NCI-H1436 (cell line): ENCODE measurements at regions not wholly inside any gene's neighbourhood (a gene's known extent, or its start where the extent isn't known, plus 50 kb on each side); places are given as distances from the start of the nearest gene placed in this dataset.
A peak's percentile ranks its signal among the peaks of the same experiment; 100 is the strongest.

Experiments
- DNase-seq: peaks from one replicate; lab custom pipeline; 2025; lab: John Stamatoyannopoulos, UW

DNA sequence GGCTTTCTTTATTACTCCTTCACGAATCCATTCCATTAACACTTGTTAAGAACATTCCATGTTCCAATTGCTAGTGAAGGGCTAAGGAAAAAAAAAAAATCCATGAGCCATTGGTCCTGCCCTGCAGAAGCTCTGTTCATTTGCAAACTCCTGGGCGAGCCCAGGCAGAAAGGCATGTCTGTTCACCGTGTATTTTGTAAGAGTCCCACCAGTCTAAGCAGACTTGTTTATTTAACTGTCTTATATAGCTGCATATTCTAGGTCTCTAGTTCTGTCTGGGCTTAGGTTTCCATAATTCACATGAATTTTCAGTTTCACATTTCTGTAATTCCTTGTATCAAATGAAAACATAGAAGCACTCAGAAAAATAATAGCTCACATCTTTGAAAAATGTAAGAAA lies 97.4 kb upstream of the POU2AF2 start:
- DNase-seq, result no peak

DNA sequence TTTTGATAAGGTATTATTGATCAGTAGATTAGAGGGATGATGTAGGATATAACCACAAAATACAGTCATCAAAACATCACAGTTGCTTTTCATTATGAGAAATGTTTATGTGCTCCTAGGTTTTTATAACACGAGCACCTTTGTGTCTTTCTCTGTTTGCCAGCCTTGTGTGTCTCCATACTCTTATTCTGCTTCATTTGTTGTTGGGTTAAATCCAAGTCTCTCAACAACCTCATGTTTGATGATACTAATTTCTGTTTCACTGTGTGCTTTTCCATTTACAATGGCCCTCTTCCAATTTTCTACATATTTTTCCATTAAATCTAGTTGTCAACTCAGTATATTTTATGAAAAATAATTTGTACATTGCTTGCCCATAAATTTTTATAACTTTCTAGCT lies 107.7 kb upstream of the POU2AF2 start:
- DNase-seq, result no peak

DNA sequence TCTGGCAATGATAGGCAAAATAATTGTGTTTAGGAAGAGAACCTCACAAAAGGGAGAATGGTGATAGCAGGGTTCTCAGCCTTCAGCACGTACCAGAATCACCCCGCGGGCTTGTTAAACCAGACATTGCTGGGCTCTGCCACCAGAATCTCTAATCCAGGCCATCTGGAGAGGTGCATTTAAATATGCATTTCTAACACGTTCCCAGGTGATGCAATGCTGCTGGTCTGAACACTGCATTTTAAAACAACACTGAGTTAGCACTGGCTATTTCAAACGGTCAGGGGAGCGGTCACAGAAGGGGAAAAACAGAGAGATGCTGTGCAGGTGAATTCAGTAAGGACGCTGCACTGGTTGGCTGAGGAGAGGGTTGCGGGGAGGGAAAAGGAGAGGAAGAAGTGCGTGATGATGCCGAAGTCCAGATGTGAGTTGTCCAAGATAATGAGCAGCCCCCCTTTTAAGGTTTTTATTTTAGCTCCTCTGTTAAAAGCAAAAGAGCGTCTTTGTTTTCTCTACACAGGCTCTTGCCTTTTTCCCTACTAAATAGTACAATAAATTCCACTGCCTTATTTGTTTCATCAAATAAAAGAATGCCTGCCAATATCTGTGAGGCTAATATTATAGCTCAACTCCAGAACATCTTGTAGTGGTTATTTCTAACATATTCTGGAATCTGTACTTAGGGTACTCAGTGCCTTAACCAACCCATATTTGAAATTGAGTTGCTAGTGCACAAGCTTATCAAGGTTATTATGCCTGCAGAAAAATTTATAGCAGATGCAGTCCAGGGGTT lies 109.6 kb upstream of the POU2AF2 start:
- no peak for DNase-seq

DNA sequence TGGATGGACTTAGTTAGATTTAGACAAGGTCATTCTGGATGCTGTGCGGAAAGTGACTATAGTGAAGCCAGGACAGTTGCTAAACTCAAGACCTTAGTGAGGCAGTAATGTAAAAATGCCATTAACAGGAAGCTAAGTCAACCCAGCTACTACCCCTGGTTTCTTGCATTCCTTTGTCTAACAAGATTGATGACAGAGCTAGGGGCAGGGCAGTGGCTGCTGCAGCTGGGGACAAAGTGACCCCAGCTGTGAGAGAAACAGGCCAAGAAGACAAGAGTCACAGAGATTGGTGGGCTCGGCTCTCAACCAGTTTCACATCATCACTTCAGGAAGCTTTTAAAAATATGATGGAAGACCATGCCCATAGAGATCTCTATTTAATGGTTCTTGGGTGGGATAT lies 110.4 kb upstream of the POU2AF2 start:
- DNase-seq, result no peak

DNA sequence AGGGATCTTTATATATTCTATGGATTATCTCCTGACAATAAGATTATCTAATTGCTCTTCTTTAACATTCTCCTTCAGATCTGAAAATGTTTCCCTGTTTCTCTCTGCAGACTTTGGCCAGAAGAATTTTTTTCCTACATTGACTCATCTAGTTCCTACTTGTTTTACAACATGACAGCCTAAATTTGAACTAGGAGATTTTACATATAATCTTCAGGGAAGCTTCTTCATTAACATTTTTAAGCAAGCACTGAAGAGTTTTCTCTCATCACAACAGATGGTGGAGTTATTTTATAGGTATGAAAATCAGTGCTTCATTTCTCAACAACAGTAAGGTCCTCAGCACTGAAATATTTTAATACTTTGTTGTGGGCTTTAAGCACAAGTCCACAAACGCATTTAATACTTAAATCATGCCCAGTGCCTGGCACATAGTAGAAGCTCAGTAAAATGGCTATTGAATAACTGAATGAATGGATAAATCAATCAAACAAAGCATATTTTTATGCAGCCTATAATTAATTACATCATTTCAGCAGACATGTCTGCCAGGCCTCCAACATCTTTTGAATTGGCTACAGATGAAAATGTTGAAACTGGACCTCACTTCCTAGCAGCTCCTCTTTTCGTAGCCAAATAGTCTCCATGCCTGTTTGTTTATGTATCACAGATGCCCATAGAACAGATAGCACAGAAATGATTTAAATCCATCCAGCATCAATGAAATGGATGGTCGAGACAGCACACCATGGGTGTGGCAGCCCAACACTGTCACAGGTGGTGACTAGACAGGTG lies 117.3 kb upstream of the POU2AF2 start:
- no peak for DNase-seq

DNA sequence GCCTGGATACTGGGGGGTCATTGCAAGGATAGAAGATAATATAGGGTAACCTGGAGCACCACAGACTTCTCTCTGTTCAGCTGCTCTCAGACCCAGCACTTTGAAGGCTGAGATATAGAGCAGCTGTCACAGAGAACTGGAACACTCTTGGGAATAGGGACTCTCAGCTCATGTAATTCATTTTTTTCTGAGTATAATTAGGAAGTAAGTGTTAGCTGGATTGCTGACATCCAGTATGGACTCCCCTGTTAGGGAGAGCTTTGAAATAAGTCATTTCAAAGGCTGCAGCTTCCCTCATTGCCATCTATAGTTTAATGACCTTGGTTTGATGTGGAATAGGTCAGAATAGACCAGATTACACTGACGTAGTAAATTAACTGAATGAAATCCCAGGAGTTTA lies 120.8 kb upstream of the POU2AF2 start:
- DNase-seq, result peak; percentile 14

DNA sequence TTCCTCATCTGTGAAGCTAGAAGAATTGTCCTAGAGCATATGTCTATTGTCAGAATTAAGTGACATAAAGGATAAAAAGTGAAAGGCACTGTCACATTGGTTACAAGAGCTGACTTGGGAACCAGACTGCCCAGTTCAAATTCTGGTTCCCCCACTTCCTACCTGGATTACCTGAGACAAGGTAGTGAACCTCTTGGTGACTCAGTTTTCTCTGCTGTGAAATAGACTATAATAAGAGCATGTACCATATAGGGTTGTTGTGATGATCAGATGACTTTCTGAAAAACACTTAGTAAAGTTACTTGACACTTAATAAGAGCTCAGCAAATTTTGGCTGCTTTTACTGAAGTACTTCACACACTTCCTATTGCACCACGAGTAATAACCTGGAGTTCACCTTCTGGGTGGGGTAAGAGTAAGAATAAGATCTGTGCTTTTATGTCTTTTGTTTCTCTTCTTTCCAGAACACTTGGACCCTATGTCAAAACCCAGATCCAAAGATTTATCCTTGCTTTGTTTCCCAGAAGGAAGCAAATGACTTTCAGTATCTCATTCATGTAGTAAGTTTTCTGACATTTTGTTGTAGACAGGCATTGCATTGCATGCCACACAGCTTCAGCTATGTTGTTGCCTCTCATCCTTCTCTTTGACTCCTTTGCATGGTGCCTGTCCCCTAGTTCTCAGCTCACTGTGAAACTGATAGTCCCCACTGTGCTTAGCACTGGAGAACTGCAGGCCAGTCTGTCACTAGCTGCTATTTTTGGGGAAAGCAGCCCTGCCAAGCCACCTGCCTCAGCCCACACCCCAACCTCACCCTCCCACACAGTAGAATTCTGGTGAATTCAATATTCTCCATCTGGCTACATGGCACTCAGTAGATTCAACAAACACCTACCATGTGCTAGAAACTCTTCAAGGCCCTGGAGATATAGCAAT lies 121.8 kb upstream of the POU2AF2 start:
- no peak for DNase-seq

DNA sequence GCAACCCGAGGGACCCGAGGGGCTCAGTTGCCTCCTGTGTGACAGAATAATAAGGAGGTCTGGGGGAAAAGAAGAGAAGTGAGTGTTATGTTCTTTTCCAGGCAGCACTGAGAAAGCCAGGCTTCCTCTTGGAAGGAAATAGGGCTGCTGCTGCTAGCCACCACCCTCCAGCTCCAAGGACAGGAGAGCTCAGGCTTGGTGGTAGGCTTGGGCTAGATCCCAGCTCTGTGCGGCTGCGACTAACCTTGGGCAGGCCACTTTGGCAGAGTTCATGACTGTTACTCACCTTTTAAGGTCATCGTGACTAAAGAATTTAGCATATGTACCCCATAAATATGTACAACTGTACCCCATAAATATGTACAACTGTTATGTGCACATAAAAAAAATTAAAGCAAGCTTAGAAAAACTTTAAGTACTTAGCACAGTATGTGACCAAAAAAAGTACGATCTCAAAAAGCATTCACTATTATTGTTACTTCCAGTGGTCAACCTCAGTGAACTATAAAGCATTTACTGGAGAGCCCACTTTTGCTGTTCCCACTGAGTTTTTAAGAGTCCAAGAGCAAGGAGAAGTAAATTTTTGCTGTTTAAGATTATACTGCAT lies 124.7 kb upstream of the POU2AF2 start:
- no peak for DNase-seq

DNA sequence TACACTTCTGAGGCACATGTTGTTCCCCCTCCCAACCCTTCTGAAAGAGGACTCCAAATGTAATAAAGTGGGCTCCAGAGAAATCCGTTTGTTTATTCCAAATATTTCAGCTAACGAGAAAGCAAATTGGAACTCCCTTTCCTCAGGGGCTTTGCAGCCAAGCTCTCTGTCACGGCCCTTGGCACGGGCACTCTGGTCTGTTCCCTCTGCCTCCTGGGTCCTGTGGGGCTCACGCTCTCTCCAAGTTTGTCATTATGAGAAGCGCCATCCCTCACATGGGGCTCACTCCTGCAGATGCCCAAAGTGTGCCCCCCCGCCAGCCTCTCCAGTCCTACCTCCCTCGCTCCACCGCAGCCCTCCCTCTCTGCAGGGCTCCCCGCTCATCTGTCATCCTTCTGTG lies 125.4 kb upstream of the POU2AF2 start:
- DNase-seq, result no peak

DNA sequence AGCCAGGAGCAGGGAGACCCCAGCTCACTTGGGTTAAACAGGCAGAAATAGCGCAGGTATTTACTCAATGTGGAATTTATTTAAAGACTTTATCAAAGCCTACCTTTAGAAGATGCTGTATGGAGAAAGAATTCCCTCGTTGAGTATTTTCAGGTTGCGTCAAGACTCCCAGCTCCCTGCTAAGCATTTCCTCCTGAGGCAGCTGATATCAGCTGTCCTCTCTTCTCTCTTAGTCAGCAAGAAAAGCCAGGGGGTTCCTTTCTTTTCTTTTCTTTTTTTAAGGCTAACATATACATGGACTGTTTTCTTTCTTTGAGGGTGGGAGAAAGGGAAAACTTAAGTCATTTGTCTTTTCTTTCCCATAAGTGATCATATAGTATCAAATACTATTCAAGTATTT lies 125.8 kb upstream of the POU2AF2 start:
- DNase-seq, result no peak

DNA sequence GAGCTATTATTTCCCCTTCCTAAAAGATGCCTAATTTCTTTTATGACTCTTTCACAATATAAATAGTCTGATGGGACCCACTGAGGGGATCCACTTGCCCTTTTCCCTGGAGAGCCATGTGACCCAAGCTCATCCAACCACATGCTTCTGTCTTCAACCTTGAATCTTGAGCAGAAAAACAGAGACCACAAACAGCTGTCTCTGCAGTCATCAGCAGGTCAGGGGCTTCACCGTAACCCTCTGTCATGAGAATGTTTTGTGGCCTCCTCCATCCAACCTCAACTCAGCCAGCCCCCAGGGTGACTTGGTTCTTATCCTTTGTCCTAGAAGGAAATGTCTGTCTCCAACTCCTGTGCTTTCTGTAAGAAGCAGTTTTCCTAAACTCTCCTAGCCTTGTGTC lies 129.6 kb upstream of the POU2AF2 start:
- DNase-seq, result no peak

DNA sequence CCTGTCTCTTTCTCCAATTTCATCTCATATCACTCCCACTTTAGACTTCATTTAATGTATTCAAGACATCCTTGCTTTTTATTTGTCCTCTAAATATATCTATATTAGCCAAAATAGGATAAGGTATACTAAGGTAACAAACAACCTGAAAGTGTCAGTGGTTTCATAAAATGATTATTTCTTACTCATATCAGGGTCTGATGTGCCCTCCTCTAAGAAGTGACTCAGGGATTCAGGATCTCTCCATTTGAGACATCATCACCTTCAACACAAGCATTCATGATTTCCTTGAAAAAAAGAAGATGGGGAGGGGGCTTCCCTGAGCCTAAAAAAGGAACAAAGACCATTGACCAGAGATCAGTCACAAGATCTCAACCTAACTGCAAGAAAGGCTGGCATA lies 131.4 kb upstream of the POU2AF2 start:
- no peak for DNase-seq

DNA sequence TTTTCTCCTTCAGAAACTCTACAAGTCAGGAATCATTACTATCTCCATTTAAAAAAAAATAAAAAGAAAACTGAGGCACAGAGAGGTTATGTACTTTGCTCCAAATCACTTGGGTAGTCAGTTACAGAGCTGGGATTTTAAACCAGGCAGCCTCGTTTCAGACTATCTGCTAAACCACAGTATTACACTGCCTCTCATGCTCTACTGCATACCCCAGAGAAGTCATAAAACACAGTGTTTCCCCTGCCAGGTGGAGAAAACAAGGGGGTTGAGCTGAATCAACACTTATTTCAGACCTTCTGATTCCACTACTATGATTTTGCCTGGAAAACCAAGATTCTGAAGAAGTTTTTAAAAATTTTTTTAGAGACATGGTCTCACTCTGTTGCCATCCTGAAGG lies 132.9 kb upstream of the POU2AF2 start:
- no peak for DNase-seq

DNA sequence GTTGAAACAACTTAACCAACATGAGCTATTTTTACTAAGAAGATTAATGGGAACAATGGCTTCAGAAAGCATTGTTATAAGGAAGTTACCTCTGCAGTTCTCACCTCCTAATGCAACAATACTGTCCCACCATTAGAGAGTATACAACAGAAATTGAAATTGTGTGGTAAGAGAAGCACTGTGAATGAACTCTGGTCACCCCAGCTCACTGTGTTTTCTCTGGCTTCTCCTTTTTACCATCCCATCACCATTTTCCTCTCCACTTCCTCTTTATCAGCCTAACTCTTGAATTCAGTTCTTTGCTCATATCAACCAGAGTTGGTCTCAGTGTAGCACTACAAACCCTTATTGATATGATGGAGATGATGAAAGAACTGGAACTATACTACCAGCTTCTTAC lies 138.0 kb upstream of the POU2AF2 start:
- DNase-seq, result no peak

DNA sequence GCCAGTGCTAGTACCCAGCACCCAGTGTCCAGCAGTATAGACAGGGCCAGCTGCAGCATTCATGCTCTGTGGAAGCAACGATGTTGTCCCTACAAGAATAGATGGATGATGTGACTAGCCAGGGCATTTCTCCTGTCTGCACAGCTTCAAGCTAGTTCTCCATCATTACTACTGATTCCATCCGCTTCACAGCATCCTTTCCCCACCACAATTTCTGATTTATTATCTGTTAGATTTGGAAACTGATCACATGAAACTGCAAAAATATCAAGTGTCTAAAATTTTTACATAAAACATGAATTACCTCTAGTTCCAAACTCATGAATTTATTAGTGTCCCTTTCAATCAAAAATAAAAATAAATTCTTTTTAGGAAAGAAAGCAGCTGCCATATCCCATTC lies 138.9 kb upstream of the POU2AF2 start:
- no peak for DNase-seq

DNA sequence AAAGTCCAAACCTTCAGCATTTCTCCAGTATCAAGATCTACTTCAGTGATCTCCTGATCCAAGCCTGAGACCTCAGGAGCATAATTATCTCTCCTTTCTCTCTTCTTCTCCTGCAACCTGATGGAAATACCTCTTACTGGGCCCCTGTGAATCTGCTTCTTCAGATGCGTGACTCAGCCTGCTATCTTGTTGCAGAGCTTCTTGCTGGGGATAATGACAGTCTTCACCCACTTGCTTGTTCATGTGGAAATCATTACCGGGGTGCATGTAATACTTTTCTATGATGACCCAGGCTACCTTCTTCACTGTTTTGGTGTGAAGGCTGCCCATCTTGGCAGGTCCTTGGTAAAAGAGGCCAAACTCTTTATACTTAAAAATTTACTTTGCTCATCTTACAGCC lies 140.0 kb upstream of the POU2AF2 start:
- no peak for DNase-seq

DNA sequence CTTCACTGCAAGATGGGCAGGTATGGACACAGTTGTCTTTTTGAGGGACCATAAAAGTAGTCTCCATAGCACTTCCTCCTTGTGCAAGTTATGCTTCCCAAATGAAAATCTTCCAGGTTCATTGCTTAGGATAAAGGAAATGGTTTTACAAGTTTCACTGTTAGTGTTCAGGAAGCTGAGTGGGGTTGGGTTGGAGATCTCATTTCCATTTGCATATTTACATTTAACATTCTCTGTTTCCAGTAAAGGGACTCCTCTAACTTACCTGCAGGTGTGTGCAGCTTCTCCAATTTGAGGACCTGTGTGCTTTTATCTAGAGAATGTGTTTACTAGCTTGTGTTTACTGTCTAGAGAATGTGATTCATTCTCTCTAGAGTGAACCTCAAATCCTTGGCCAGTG lies 141.3 kb upstream of the POU2AF2 start:
- no peak for DNase-seq

DNA sequence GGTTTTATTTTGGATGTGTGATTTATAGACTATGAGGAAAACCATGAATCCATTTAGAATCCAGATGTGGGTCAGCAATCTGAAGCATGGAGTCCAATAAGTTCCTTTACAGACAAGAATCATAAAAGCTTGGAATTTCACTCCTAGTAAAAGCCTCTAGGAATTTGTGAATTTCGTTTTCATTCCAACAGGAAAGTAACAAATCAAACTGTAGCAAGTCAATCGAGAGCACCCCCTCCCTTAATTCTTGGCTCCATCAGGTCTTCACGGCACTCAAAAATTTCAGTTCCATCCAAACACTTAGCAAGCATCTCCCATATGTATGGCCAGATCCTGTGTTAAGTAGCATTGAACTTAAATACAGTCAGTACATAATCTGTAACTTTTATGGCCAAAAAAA lies 143.6 kb upstream of the POU2AF2 start:
- no peak for DNase-seq

DNA sequence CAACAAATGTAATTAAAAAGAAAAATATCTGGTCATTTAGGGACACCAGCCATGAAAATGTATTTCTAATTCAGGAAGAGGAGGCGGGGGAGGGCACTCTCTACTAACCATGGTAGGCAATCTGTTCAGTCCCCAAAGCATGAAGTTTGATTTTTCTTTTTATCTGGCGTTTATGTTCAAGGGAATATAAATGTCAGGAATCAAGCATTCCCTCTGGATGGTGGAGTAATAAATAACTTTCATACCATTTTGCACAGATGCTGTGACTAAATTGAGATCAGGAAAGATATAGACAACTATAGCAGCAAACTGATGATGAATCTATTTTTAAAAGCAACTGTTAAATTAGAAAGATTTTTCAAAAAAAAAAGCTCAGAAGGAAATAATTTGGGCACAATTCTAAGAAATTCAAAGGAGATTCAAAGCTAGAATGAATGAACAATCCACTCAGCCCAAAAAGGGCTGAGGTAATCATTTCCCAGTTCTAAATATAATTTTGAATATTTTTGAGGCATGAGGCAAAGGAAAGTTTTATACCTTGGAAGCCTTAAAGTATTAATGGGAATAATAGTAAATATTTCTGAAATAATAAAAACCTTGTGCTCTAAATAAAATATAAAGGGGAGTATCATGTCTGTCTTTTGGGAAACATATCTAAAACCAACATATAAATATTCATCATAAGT lies 146.4 kb upstream of the POU2AF2 start:
- no peak for DNase-seq

DNA sequence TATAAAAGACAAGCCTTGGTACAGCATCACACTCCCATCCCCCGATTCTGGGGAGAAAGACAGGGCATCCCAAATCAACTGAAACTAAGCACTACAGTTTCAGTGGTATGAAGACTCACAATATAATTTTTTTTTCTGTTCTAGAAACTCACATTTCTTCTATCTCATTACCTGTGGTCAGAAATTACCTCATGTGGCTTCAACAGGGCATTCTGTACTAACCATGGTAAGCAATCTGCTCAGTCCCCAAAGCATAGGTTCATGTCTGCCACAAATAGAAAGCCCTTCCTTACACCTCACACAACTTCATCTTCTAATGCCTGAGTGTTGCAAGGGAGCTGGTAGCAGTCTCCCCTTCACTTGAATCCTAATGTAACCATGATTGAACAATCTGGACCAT lies 147.4 kb upstream of the POU2AF2 start:
- no peak for DNase-seq

DNA sequence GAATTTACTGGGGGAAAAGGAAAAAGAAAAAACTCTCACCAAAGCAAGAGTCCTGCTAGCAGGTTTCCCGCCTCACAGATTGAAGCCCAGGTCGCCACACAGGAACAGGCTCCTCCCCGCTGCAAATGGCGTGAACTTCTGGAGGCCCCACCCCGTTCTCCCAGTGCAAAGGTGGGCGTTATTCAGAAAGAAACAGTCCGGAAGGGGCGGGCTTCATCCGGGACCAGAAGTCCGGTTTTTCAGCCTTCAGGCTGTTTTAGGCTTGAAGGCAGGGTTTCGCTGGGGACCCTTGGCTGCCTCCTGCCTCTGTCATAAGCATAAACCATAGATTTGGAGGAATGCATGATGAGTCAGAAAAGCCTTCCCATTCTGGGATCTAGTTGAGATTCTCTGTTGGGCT lies 148.3 kb upstream of the POU2AF2 start:
- DNase-seq, result no peak

DNA sequence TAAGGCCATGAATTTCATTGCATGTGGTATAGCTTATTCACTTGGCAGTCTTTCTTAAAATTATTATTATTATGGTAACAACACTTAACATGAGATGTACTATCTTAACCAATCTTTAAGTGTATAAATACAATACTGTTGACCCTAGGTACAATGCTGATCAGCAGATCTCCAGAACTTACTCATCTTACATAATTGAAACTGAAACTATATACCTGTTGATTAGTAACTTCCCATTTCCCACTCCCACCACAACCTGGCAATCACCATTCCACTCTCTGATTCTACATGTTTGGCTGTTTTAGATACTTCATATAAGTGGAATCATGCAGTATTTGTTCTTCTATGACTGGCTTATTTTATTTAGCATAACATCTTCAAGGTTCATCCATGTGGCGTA lies 150.2 kb upstream of the POU2AF2 start:
- DNase-seq, result no peak
